Stimulated activated CD4-positive, alpha-beta T cell treated with anti-CD3 and anti-CD28 coated beads, Interleukin-4, amount 100 ng/mL, for 4 hours (primary cell): ENCODE measurements at regions not wholly inside any gene's neighbourhood (a gene's known extent, or its start where the extent isn't known, plus 50 kb on each side); places are given as distances from the start of the nearest gene placed in this dataset.
"Not testable (repeated sequence)": the region's sequence is repeated elsewhere in the genome, so short reads cannot be mapped to it uniquely, and the experiment has no call there.

Experiments used
- DNase-seq, 2 experiments: peaks; one replicate each; pipeline ENCODE4 v3.0.0-alpha.2; 2020

DNA sequence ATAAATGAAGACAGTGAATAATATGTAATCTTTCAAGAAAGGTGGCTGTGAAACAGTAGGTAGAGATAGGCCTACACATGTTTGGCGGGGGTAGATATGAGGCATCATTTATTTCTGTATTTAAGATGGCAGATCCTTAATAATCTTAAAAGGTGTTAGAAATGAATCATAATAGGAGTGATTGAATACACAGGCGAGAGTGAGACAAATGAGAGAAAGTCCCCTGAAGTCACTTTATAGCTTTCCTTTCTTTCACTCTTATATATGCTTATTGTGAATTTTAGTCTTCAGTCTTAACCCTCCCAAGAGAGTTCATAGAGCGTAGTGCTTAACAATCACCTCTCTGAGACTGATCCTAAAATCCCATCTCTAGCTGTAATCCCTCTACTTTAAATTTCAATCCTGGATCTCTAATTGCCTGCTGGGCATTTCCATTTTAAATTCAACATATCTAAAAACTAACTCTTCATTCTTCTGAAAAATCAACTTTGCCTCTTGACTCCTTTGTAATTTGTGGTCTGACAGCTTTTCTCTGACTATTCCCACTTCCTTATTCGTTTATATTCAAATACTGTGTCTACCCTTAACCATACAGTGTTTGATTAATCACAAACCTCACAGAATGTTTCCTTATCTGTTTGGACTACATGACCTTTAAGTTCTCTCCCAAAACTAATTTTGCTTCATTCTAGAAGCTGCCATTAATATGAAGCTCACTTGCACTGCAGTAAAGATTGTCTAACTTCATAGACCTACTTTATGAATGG, 463.7 kb upstream of the FSIP2 start:
- no peak for DNase-seq

DNA sequence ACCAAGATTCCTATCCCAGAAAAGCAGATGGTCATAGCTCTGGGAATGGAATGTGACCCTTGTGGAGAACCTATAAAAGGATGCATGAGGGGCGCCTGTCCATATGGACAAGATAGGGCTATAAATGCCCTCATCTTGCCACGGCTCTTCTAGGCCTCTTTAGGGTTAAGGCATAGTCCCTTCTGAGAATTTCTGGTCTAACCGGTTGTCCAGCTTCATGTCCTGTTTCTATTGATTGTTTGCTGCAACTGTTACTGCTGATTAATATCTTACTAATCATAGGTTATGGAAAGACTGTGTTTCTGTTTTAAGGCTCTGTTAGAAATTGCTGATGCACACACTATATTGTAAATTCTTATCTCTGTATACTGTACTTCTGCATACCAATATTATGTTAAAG, 462.6 kb upstream of the FSIP2 start:
- DNase-seq, result not testable (repeated sequence)

DNA sequence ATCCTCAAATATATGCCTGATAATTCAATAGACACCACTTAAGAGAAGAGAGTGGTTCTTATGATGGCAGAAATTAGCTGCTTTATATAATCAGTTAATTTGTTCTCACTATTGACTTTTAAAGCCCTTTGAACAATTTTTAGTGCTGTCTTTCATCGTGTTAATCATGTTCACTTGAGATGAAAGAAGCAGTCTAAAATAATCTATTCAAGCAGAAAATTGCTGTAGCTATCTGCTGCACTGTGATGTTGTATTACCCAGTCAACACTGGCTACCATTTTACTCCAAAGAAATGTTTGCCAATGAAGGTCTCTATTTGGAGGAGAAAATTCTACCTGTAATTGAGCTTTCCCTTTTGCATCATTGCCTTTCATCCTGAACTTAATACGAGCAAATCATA, 459.8 kb upstream of the FSIP2 start:
- DNase-seq, result no peak

DNA sequence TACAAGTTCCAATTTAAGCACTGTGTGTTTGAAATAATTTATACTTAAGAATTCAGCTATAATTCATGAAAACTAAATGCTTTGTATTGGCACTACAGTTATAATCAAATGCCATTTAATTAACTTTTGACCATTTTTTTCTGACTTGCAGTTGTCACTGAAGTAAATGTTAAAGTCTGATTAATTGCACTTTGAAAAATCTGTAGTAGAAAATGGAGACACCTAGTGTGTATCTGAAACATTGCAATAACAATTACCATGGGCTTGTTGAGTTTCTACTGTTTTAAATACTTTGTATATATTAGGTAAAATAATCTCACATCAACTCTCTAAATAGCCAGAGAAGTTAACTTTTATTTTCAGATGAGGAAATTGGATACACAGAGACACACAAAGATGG, 458.6 kb upstream of the FSIP2 start:
- DNase-seq, result no peak

DNA sequence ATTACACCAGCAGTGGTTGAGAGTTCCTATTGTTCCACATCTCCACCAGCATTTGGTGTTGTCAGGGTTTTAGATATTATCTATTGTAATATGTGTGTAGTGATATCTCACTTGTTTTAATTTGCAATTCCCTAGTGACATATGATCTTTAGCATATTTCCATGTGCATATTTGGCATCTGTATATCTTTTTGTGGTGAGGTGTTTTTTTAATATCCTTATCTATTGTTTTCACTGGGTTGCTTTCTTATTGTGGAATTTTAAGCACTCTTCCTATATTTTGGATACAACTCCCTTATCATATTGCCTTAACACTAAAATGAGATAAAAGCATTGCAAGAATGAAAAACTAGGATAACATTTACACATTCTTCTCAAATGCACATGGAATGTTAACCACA, 453.9 kb upstream of the FSIP2 start:
- no peak for DNase-seq

DNA sequence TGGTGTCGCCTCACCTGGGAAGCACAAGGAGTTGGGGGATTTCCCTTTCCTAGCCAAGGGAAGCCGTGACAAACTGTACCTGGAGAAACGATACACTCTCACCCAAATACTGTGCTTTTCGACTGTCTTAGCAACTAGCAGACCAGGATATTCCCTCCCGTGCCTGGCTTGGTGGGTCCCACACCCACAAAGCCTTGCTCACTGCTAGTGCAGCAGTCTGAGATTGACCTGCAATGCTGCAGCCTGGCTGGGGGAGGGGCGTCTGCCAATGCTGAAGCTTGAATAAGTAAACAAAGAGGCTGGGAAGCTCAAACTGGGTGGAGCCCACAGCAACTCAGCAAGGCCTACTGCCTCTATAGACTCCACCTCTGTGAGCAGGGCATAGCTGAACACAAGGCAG, 448.6 kb upstream of the FSIP2 start:
- DNase-seq, result not testable (repeated sequence)

DNA sequence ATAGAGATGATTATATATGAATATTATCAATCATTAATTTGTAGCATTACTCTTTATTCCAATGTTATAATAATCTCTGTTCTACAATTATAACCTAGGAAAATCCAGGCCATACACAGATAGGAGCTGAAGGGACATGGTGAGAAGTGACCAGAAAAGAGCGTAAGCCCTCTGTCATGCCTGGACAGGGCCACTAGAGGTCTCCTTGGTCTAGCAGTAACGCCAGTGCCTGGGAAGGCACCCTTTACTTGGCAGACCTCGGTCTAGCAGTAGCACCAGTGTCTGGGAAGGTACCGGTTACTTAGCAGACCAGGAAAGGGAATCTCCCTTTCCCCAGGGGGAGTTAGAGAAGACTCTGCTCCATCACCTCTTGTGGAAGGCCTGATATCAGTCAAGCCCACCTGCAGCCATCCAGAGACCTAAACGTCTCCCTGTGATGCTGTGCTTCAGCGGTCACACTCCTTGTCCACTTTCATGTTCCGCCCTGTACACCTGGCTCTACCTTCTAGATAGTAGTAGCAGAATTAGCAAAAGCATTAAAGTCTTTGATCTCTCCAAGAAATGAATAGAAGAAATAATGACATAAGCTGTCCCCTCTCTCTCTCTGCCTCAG, 447.5 kb upstream of the FSIP2 start:
- DNase-seq, result no peak

DNA sequence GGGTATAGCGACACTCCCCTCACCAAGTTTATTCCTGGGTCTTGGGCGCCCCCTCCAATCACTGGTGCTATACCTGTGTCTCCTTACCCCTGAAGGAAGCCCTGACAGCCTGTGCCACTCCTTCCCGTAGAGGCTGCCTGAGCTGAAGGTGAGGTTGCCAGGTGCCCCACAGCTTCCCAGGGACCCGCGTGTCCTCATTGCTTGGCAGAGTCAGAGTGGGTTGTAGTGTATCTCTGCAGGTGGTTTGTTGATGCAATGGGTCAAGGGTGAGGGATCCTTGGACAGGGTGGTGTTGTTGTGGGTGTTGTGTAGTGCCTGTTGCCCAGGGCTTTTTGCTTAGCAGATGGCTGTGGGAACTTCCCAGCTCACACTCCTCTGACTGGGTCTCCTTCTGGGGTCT, 438.7 kb upstream of the FSIP2 start:
- DNase-seq, result no peak

DNA sequence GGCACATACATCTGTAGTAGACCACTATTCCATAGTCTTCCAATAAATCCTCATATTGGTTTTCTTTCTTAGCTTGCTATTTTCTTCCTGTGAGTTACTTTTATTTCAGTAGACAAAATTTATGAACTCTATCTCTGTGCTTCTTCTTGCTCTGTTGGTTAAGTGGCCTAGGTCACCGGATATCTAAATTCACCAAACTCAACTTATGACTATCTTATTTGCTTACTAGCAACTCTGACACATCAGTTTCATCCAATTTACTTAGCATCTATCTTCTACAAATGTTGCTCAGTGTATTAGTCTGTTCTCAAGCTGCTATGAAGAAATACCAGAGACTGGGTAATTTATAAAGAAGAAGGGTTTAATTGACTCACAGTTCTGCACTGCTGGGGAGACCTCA, 432.5 kb upstream of the FSIP2 start:
- no peak for DNase-seq

DNA sequence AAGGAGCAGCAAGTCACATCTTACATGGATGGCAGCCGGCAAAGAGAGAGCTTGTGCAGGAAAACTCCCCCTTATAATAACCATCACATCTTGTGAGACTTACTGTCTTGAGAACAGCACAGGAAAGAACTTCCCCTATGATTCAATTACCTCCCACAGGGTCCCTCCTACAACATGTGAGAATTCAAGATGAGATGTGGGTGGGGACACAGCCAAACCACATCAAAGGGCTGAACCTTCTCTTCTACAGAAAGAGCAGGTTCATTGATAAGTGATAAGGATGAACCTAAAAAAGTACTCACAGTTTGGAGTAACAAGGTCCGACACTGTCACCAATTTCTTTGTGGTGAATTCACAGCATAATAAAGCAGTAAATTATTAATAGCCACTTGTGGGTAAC, 422.2 kb upstream of the FSIP2 start:
- DNase-seq, result no peak

DNA sequence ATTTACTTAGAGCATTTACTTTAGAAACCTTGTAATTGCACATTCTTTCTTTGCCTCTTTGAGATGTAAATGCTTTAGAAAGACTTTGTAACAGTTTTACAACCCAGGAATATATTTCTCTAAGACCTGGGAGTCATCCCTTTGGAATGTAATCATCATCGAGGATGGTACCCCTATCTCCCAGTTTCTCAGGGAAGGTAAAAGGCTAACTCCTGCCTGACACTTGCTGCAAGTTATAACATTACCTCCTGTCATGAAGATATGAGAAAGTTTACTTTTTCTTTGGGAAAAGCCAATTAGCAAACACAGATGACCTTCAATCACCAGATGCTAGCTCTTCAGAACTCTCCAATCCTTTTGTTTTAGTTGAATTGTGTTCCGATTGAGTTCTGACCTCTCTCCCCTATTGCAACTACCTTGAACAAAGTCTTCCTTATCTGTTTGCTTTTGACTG, 420.3 kb upstream of the FSIP2 start:
- no peak for DNase-seq

DNA sequence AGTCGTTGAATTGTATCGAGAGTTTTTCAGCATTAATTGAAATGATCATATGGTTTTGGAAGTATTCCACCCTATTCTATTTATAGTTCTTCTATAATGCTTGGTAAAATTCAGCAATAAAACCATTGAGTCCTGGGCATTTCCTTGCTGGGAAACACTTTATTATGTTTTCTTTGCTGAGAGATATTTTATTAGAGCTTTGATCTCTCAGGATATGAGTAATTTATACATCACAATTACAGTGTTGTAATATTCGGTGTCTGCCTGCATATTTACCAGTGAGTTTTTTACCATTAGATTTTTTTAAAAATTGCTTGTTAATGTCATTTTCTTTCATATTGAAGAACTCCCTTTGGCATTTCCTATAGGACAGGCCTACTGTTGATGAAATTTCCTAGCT, 402.7 kb upstream of the FSIP2 start:
- DNase-seq, result no peak

DNA sequence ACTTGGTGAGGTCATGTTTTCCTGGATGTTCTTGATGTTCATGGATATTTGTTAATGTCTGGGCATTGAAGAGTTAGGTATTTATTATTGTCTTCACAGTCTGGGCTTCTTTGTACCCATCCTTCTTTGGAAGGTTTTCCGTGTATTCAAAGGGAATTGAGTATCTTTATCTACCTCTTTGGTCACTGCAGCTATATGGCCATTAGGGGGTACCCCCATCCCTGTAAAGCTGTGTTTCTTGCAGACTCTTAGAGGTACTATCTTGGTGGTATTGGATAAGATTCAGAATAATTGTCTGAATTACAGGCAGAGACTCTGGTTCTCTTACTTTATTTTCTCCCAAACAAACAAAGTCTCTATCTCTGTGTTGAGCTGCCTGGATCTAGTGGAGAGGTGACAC, 401.6 kb upstream of the FSIP2 start:
- no peak for DNase-seq

DNA sequence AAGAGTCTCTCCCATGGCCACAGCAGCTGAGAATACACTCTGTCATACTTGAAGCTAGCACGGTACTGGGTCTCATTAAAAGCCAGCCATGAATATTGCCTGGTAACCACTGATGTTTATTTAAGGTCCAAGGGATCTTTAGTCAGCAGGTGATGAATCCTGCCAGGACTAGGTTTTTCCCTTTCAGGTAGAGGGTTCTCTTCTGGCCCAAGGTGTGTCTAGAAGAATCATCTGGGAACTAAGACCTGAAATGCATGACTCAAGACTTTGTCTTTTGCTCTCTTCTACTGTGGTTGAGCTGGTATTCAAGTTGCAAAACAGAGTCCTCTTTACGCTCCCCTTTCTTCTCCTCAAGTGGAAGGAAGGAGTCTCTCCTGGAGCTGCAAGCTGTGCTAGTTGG, 400.5 kb upstream of the FSIP2 start:
- no peak for DNase-seq

DNA sequence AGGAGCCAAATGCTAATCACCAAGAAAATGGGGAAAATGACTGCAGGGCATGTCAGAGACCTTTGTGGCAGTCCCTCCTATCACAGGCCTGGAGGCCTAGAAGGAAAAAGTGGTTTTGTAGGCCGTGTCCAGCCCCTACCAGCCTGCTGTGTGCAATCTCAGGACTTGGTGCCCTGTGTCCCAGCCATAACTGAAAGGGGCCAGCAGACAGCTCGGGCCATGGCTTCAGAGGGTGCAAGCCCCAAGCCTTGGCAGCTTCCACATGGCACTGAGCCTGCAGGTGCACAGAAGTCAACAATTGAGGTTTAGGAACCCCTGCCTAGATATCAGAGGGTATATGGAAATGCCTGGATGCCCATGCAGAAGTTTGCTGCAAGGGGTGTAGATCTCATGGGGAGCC, 391.2 kb upstream of the FSIP2 start:
- DNase-seq, result no peak

DNA sequence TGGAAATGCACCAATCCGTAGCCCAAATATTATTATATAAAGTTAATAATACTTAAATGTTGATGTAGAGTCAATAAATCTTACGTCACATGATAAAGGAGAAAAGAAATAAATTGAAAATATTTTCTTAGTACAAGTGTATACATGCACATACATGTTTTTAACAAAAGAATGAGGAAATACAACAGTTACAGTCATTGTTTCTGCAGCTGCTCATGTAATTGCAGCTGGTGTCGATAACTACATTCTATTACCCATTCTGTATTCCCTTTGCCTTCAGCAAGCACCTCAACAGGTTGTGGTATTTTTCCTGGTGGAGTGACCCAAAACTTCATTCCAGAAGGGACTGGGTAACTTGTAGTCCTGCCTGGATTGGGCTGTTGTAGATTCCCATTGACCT, 377.8 kb upstream of the FSIP2 start:
- DNase-seq, result no peak

DNA sequence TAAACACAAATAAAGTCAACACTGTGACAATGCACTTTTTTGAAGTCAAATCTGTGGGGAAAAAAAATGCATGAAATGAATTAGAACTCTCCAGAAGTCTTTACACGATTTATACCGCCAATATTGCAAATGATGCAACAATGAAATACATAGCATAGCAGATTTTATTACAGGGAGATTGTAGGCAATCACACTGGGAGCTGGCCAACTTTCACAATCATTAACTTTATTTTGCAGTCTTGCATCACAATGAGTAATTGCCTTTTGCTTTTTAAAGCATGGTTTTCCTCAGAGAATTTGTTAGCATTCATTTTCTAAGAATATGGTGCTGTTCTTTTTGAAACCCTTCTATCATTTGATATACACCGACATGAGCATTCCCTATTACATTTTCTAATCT, 366.4 kb upstream of the FSIP2 start:
- no peak for DNase-seq

DNA sequence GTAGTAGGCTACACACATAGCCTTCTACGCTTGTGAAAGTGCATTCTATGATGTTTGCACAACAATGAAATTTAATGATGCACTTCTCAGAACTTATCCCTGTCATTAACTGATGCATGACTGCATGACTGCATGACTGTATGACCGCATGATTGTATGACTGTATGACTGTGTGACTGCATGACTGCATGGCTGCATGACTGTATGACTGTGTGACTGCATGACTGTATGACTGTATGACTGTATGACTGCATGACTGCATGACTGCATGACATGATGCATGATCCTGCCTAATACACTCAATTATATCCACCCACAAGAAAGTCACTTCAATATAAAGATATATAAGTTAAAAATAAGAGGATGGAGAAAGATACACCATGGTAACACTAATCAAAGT, 365.4 kb upstream of the FSIP2 start:
- no peak for DNase-seq

DNA sequence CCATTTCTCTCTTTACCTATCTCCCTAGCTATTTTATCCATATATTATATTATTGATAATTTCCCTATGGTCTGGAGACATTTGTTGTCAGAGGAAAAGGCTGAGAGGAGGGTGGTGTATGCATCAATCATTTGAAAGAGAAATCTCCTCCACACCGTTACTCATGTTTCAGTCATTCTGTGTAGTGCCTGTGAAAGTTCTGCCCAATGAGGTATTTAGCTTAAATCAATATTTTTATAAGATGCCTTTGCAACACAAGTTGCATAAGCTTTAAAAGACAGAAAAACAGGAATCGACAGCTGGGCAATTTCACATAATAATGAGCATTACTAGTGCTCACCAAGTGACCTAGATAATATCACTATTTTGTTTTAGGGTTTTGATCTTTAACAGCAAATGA, 363.7 kb upstream of the FSIP2 start:
- no peak for DNase-seq

DNA sequence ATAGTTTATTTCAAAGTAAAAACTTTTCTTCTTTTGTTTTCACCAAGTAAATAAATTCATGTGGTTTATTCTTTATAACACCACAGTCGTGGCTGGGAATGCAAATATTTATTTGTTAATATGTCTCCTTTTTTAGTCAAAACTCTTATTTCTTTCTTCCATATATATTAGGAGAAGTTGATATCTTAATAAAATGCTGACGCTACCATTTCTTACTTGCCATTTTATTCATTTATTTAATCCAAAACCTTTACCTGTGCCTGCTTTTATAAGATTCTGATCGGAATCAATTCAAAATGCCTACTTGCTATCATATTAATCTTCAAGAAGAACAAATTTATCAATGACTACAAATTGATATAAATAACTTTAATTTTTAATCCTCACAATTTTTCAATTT, 362.9 kb upstream of the FSIP2 start:
- no peak for DNase-seq

DNA sequence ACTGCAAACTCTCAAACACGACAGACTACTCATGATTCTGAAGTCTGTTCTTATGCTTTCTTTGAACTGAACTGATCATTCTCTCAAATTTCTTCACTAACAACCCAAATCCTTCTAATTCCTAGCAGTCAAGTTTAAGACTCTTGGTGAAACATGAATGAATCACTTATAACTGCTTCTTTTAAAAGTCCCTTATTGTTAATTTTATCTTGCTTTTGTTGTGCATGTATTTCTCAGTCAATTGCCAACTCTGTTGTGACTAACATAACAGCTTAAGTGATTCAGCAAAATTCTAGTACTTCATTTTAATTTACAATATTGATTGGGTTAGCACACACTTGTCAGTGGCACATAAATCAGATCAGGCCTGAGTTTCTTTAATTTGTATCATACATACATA, 357.0 kb upstream of the FSIP2 start:
- DNase-seq, result no peak

DNA sequence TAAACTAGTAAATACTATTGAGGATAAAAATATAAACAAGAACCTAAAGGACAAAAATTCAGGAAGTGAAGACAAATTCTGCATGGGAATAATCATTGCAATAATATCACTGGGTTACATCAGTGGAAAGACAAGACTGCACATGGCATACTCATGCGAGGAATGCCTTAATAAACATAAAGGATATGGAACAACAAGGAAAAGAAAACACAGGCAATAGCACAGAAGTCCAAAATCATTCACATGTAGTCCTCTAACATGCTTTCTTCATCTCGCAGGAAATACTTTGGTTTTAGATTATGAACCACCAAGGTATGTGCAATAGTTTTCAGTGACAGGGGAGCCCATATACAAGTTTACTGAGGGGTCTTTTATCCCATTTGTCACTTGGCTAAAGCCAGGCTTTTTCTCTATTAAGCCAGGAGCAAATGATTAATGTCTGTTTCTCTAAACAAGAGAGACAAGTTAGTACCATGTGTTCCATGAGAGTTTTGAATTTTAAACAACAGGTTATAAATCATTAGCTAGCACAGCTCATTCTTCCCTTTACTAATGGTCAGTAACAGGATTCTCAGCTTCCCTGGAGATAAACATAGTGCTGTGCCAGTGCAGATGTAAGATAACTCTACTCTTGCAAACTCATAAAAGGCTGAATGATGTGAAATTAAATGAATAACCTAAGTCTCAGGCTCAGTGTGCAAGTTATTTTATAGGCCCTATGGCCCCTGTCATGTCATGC, 353.6 kb upstream of the FSIP2 start:
- no peak for DNase-seq

DNA sequence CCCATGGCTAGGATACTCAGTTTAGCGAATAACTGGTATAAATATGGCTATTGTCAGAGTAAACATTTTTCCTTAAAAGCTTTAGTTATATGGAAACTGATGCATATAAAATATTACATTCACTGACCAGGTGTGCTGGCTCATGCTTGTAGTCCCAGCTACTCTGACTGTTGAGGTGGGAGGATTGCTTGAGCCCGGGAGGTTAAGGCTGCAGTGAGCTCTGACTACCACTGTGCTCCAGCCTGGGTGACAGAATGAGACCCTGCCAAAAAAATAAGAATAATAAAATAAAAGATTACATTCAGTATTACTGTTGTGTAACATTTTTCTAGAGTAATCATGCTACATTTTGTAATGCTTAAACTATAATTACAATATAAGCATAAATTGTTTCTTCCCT, 350.4 kb upstream of the FSIP2 start:
- DNase-seq, result no peak

DNA sequence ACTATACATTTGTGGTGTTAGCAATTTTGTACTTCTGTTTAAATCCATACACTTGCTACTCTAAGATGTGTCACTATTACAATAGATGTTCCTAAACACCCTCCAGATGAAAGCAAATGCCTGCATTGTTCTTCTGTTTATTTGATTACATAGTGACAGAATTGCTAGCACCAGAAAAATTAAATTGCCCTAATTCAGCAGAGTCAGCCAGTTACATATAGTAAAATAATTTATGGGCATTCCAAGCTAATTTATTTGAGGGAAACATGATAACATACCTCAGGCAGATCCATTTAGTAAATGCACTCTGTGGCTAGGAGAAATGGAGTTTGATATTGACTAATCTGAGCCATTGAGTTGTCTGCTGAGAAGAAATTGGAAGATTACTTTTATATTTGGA, 347.1 kb upstream of the FSIP2 start:
- DNase-seq, result no peak
